HCT116 (cell line): ENCODE measurements at regions not wholly inside any gene's neighbourhood (a gene's known extent, or its start where the extent isn't known, plus 50 kb on each side); places are given as distances from the start of the nearest gene placed in this dataset.

ENCODE experiments used
- ATAC-seq: fragments of 200-7000 bp; cut with Tn5 transposase; 2 replicates; pipeline ENCODE4 v1.9.1; 2020; ENCODE audit warnings: mild to moderate bottlenecking, moderate library complexity
- BruUV-seq: library from RNA; stranded (reverse); fragments of 400-500 nt; replicated peaks from 2 replicates; lab custom pipeline; 2021; lab: Mats Ljungman, UMichigan
- CTCF ChIA-PET: fragments of 300-600 bp; sonication (Branson Sonifier 250); formaldehyde crosslinking; loops from one replicate; lab custom pipeline; 2021; ENCODE audit warnings: antibody characterized with exemption; lab: Charles Lee
- POLR2A ChIA-PET: fragments of 300-600, 350-600 bp; sonication (Branson Sonifier 250); formaldehyde crosslinking; loops from one replicate; lab custom pipeline; 2021; ENCODE audit warnings: antibody characterized with exemption; lab: Charles Lee
- RAD21 ChIA-PET, 2 experiments: fragments of 300-600 bp; sonication (Branson Sonifier 250); formaldehyde crosslinking; loops; one replicate each; lab custom pipeline; 2023; ENCODE audit warnings: low total read pairs in 2 of 2; ENCODE audit not compliant: uncharacterized antibody in 2 of 2, unreplicated experiment in 2 of 2, low non-redundant PET in 1 of 2; lab: Charles Lee
- DNase-seq: peaks from one replicate; pipeline ENCODE4 v3.0.0-alpha.2; 2010; ENCODE audit warnings: low read depth, low spot score
- H2AFZ ChIP-seq: fragments of 200-600 bp; shearing (Covaris generic), sonication (generic); 2 replicates; pipeline ENCODE4 v1.6.1; 2017; ENCODE audit warnings: low read depth, mixed run types, mixed read lengths, antibody characterized with exemption, low read length; ENCODE audit not compliant: poor library complexity, severe bottlenecking
- H3K27ac ChIP-seq: 2 replicates; pipeline ENCODE4 v1.5.1; 2012; ENCODE audit warnings: low read depth, low read length
- H3K27me3 ChIP-seq: fragments of 200-600 bp; sonication (generic); 2 replicates; pipeline ENCODE4 v1.6.1; 2016; ENCODE audit warnings: mixed run types, low read length, mixed read lengths; ENCODE audit not compliant: insufficient read depth
- H3K36me3 ChIP-seq, 2 experiments: fragments of 200-500 bp in 1 of 2; fragments of 200-600 bp in 1 of 2; sonication (Bioruptor generic) in 1 of 2; sonication (generic) in 1 of 2; 2 replicates each; pipeline versions ENCODE4 v1.5.1 to v1.6.1; 2014 to 2016; ENCODE audit warnings: low read length in 2 of 2, inconsistent platforms in 1 of 2, mixed read lengths in 1 of 2, mixed run types in 1 of 2; ENCODE audit not compliant: insufficient read depth in 2 of 2, control insufficient read depth in 1 of 2
- H3K4me1 ChIP-seq, 2 experiments: fragments of 200-600 bp in 1 of 2; sonication (generic) in 1 of 2; 2 replicates each; pipeline versions ENCODE4 v1.5.1 to v1.6.1; 2012 to 2017; ENCODE audit warnings: low read length in 2 of 2, inconsistent platforms in 1 of 2, mild to moderate bottlenecking in 1 of 2, mixed read lengths in 1 of 2, mixed run types in 1 of 2, moderate library complexity in 1 of 2; ENCODE audit not compliant: insufficient read depth in 2 of 2, control insufficient read depth in 1 of 2
- H3K4me2 ChIP-seq: fragments of 200-600 bp; sonication (generic); 2 replicates; pipeline ENCODE4 v1.6.1; 2017; ENCODE audit warnings: mixed run types, low read length, mixed read lengths
- H3K4me3 ChIP-seq, 2 experiments: fragments of 200-600 bp in 1 of 2; sonication (generic) in 1 of 2; replicated peaks in 1 of 2; 2 replicates each; pipeline ENCODE4 v1.5.1; 2011 to 2016; ENCODE audit warnings: low read length in 2 of 2, control low read depth in 1 of 2, low read depth in 1 of 2, mild to moderate bottlenecking in 1 of 2, mixed read lengths in 1 of 2, mixed run types in 1 of 2
- H3K79me2 ChIP-seq: fragments of 200-600 bp; sonication (generic); 2 replicates; pipeline ENCODE4 v1.6.1; 2017; ENCODE audit warnings: mild to moderate bottlenecking, mixed run types, low read length, moderate library complexity, mixed read lengths; ENCODE audit not compliant: insufficient read depth
- H3K9ac ChIP-seq: fragments of 200-600 bp; sonication (generic); 2 replicates; pipeline ENCODE4 v1.6.1; 2016; ENCODE audit warnings: low read length, mixed read lengths
- H3K9me2 ChIP-seq: fragments of 200-600 bp; sonication (generic), shearing (Covaris generic); 2 replicates; pipeline ENCODE4 v1.6.1; 2017; ENCODE audit warnings: mixed run types, mild to moderate bottlenecking, moderate library complexity; ENCODE audit not compliant: insufficient read depth
- H3K9me3 ChIP-seq, 2 experiments: fragments of 200-500 bp in 1 of 2; fragments of 200-600 bp in 1 of 2; sonication (Bioruptor generic) in 1 of 2; sonication (generic) in 1 of 2; 2 replicates each; pipeline ENCODE4 v1.6.1; 2014 to 2017; ENCODE audit warnings: low read length in 2 of 2, mixed read lengths in 2 of 2, inconsistent platforms in 1 of 2, low read depth in 1 of 2, mild to moderate bottlenecking in 1 of 2, mixed run types in 1 of 2, moderate library complexity in 1 of 2; ENCODE audit not compliant: control insufficient read depth in 1 of 2, insufficient read depth in 1 of 2
- H4K20me1 ChIP-seq: fragments of 200-600 bp; sonication (generic), shearing (Covaris generic); 2 replicates; pipeline ENCODE4 v1.6.1; 2017; ENCODE audit warnings: mixed run types, mild to moderate bottlenecking, moderate library complexity; ENCODE audit not compliant: insufficient read depth
- CEBPB ChIP-seq: IDR thresholded peaks from 2 replicates; pipeline ENCODE4 v1.6.1; 2012; ENCODE audit warnings: low read depth
- EZH2 ChIP-seq: fragments of 200-600 bp; sonication (generic); IDR thresholded peaks from 2 replicates; pipeline ENCODE4 v1.6.1; 2017; ENCODE audit warnings: antibody characterized with exemption, mixed run types
- EZH2phosphoT487 ChIP-seq: fragments of 200-600 bp; IDR thresholded peaks from 2 replicates; pipeline ENCODE4 v1.6.1; 2018; ENCODE audit warnings: antibody characterized with exemption, borderline replicate concordance
- FOSL1 ChIP-seq: IDR thresholded peaks from 2 replicates; pipeline ENCODE4 v1.6.1; 2012; ENCODE audit warnings: low read depth
- MAX ChIP-seq: IDR thresholded peaks from 2 replicates; pipeline ENCODE4 v1.6.1; 2012
- POLR2A ChIP-seq: IDR thresholded peaks from 2 replicates; pipeline ENCODE4 v1.7.0; 2011; ENCODE audit warnings: borderline replicate concordance; ENCODE audit not compliant: insufficient read depth, insufficient read length; ENCODE audit errors: extremely low read depth
- POLR2AphosphoS5 ChIP-seq: IDR thresholded peaks from 2 replicates; pipeline ENCODE4 v1.6.1; 2011; ENCODE audit warnings: mild to moderate bottlenecking, low read depth, low read length, moderate library complexity
- SIN3A ChIP-seq: IDR thresholded peaks from 2 replicates; pipeline ENCODE4 v1.6.1; 2012; ENCODE audit warnings: low read depth
- SRF ChIP-seq: IDR thresholded peaks from 2 replicates; pipeline ENCODE4 v1.6.1; 2012; ENCODE audit warnings: low read depth
- TCF7L2 ChIP-seq: IDR thresholded peaks from 2 replicates; pipeline ENCODE4 v1.7.0; 2011; ENCODE audit warnings: borderline replicate concordance, inconsistent platforms; ENCODE audit not compliant: insufficient read depth, insufficient read length; ENCODE audit errors: extremely low read depth
- intact Hi-C: fragments of 100-400 bp; cut with micrococcal nuclease; formaldehyde crosslinking; loops from 2 replicates; pipeline ENCODE4 v1.10.0; 2022
- TF ChIP-seq, protein P1 (sequence below): IDR thresholded peaks from 2 replicates; pipeline ENCODE4 v1.6.1; 2012; ENCODE audit warnings: low read depth
- TF ChIP-seq, protein P2 (sequence below): IDR thresholded peaks from 2 replicates; pipeline ENCODE4 v1.6.1; 2011; ENCODE audit warnings: mild to moderate bottlenecking, low read length, moderate library complexity; ENCODE audit not compliant: insufficient replicate concordance; ENCODE audit errors: extremely low read depth

DNA sequence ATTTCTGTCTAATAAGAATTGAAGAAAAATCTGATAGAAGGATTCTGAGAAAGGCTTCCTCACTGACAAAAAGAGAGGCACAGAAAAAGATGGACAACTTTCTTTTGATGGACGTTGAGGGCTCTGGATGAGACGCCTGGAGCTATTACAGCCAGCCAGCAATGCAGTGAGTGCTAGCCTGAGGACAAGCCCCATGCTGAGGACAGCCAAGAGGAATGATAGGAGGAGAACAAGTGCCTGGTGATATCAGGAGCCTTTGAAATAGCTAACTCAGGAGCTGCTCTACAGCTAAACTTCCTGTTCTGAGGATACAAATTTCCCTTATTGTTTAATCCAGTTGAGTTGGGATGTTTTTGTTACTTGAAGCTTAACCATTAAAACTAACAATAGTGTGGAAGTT, 212.3 kb downstream of the COG6 start:
- intact Hi-C loops: no loop called here
- no peak for ATAC-seq
- H3K9ac ChIP-seq: no peak overlapping the region

GRCh38 chr13:39870197-39870747, 214.8 kb downstream of the COG6 start:
- no TSS peak for BruUV-seq
- Histone ChIP-seq H3K27me3 (peaks cover 26% of the 10 kb centered on the region; the same call in 1 of the 2 replicates), H3K79me2 (no peaks in the 10 kb centered on the region), H3K27ac (no peak overlapping the region), H3K9ac (no peak overlapping the region), H3K9me2 (no peaks in the 10 kb centered on the region), H3K4me2 (no peak overlapping the region), H4K20me1 (no peaks in the 10 kb centered on the region), H3K4me3 (no peak overlapping the region), H3K9me3 (no peaks in the 10 kb centered on the region), H3K36me3 (no peaks in the 10 kb centered on the region), H2AFZ (no peak overlapping the region), H3K4me1 (no peaks in the 10 kb centered on the region)
- ATAC-seq (no peak), DNase-seq (no peak)
- TF ChIP-seq SRF (no peak), MAX (no peak), EZH2phosphoT487 (no peak), SIN3A (no peak), POLR2AphosphoS5 (no peak), EZH2 (no peak), CEBPB (no peak), TCF7L2 (no peak), FOSL1 (no peak), POLR2A (no peak)
- TF ChIP-seq, protein P1, sequence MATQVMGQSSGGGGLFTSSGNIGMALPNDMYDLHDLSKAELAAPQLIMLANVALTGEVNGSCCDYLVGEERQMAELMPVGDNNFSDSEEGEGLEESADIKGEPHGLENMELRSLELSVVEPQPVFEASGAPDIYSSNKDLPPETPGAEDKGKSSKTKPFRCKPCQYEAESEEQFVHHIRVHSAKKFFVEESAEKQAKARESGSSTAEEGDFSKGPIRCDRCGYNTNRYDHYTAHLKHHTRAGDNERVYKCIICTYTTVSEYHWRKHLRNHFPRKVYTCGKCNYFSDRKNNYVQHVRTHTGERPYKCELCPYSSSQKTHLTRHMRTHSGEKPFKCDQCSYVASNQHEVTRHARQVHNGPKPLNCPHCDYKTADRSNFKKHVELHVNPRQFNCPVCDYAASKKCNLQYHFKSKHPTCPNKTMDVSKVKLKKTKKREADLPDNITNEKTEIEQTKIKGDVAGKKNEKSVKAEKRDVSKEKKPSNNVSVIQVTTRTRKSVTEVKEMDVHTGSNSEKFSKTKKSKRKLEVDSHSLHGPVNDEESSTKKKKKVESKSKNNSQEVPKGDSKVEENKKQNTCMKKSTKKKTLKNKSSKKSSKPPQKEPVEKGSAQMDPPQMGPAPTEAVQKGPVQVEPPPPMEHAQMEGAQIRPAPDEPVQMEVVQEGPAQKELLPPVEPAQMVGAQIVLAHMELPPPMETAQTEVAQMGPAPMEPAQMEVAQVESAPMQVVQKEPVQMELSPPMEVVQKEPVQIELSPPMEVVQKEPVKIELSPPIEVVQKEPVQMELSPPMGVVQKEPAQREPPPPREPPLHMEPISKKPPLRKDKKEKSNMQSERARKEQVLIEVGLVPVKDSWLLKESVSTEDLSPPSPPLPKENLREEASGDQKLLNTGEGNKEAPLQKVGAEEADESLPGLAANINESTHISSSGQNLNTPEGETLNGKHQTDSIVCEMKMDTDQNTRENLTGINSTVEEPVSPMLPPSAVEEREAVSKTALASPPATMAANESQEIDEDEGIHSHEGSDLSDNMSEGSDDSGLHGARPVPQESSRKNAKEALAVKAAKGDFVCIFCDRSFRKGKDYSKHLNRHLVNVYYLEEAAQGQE: no peak
- TF ChIP-seq, protein P2, sequence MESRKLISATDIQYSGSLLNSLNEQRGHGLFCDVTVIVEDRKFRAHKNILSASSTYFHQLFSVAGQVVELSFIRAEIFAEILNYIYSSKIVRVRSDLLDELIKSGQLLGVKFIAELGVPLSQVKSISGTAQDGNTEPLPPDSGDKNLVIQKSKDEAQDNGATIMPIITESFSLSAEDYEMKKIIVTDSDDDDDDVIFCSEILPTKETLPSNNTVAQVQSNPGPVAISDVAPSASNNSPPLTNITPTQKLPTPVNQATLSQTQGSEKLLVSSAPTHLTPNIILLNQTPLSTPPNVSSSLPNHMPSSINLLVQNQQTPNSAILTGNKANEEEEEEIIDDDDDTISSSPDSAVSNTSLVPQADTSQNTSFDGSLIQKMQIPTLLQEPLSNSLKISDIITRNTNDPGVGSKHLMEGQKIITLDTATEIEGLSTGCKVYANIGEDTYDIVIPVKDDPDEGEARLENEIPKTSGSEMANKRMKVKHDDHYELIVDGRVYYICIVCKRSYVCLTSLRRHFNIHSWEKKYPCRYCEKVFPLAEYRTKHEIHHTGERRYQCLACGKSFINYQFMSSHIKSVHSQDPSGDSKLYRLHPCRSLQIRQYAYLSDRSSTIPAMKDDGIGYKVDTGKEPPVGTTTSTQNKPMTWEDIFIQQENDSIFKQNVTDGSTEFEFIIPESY: no peak
- ChIA-PET POLR2A (no interaction called here), CTCF (no interaction called here), RAD21 (no interaction called here)
- intact Hi-C loops: no loop called here

More for the DNA sequence above, 212.3 kb downstream of the COG6 start:
- Histone ChIP-seq H3K36me3 (no peaks in the 10 kb centered on the region), H3K4me2 (no peak overlapping the region), H3K27ac (no peak overlapping the region), H3K79me2 (no peaks in the 10 kb centered on the region), H3K9me2 (no peaks in the 10 kb centered on the region), H4K20me1 (no peaks in the 10 kb centered on the region), H3K4me3 (no peak overlapping the region), H3K4me1 (no peaks in the 10 kb centered on the region), H3K9me3 (no peaks in the 10 kb centered on the region), H3K27me3 (peaks cover 42% of the 10 kb centered on the region; the same call in 1 of the 2 replicates), H2AFZ (no peak overlapping the region)
- TF ChIP-seq POLR2A: no peak
- POLR2A ChIA-PET: no interaction called here
- CTCF ChIA-PET: no interaction called here
- BruUV-seq: no TSS peak
- RAD21 ChIA-PET: no interaction called here
- no peak for DNase-seq
